OCI-LY1 (cell line): ENCODE measurements at regions not wholly inside any gene's neighbourhood (a gene's known extent, or its start where the extent isn't known, plus 50 kb on each side); places are given as distances from the start of the nearest gene placed in this dataset.

Source experiments
- CTCF ChIP-seq: fragments of 200-600 bp; sonication (generic), shearing (Covaris generic); IDR thresholded peaks from 2 replicates; pipeline ENCODE4 v1.5.1; 2017; ENCODE audit warnings: mild to moderate bottlenecking, antibody characterized with exemption, low read length, moderate library complexity, mixed read lengths
- EZH2 ChIP-seq: fragments of 200-600 bp; sonication (generic), shearing (Covaris generic); IDR thresholded peaks from 2 replicates; pipeline ENCODE4 v1.8.0; 2017; ENCODE audit warnings: borderline replicate concordance, mixed run types, mild to moderate bottlenecking, antibody characterized with exemption, low read length, moderate library complexity, mixed read lengths

- TF ChIP-seq CTCF (no peak), EZH2 (no peak)
Measured at GRCh38 chr18:78637442-78638402, 341.9 kb upstream of the SALL3 start.
